ENCODE measurements at regions not wholly inside any gene's neighbourhood (a gene's known extent, or its start where the extent isn't known, plus 50 kb on each side); places are given as distances from the start of the nearest gene placed in this dataset.

- no peak overlapping the region for H2BK15ac ChIP-seq (ENCODE audit: low read length)
- no peaks in the 10 kb centered on the region for H3K27me3 ChIP-seq (replicated peaks in 1 of 4; ENCODE audit: control insufficient read depth in 3 of 4, extremely low read depth in 1 of 4, insufficient read depth in 3 of 4, low read length in 3 of 4)
- no peaks in the 10 kb centered on the region for H4K20me1 ChIP-seq (replicated peaks in 1 of 2; ENCODE audit: control insufficient read depth in 1 of 2, insufficient read depth in 2 of 2, low read length in 2 of 2)
- no peak overlapping the region for H3K27ac ChIP-seq (ENCODE audit: low read depth, low read length)
- H2BK120ac ChIP-seq (replicated peaks; ENCODE audit: low read depth, low read length): no peak overlapping the region
- 60% methylated on average over 3 of the region's 3 CpGs; no CpG with 5 or more reads in 1 of the 2 experiments for WGBS, 2 experiments (ENCODE audit: extremely low coverage in 1 of 2, insufficient coverage in 1 of 2, insufficient read length in 1 of 2, insufficient replicate concordance in 2 of 2, low coverage in 1 of 2, low lambda C conversion rate in 2 of 2, missing lambda C conversion rate in 1 of 2)
- no peaks in the 10 kb centered on the region for H3K36me3 ChIP-seq (ENCODE audit: control insufficient read depth in 2 of 4, insufficient read depth in 4 of 4, low read length in 3 of 4)
- no peaks in the 10 kb centered on the region for H3K79me2 ChIP-seq (ENCODE audit: control insufficient read depth in 1 of 2, insufficient read depth in 2 of 2, low read length in 2 of 2)
- no peak overlapping the region for H3K56ac ChIP-seq (replicated peaks; ENCODE audit: insufficient read length, low read depth, low read length)
- CTCF ChIA-PET (ENCODE audit: partially characterized antibody): no interaction called here
- H3K4ac ChIP-seq (replicated peaks; ENCODE audit: insufficient read length, low read depth, low read length): no peak overlapping the region
- no peak overlapping the region for H2BK5ac ChIP-seq (ENCODE audit: low read depth, low read length)
- no peaks in the 10 kb centered on the region for H3K9me3 ChIP-seq (ENCODE audit: insufficient read depth in 2 of 2, low read depth in 1 of 2, low read length in 1 of 2)
- no peak overlapping the region for H4K91ac ChIP-seq (replicated peaks; ENCODE audit: insufficient read length, low read length)
- no peak for FAIRE-seq
- no peak overlapping the region for H2AK5ac ChIP-seq (ENCODE audit: low read depth, low read length)
- H3K4me2 ChIP-seq (ENCODE audit: insufficient read depth in 1 of 2, low read depth in 2 of 2, low read length in 2 of 2): no peak overlapping the region
- no peak overlapping the region for H3K4me3 ChIP-seq (ENCODE audit: extremely low read depth in 1 of 4, insufficient read depth in 2 of 4, low read depth in 3 of 4, low read length in 4 of 4)
- no peak overlapping the region for H2AFZ ChIP-seq (ENCODE audit: low read length)
- no peaks in the 10 kb centered on the region for H3K23me2 ChIP-seq (ENCODE audit: low read depth, low read length)
- H3K23ac ChIP-seq (ENCODE audit: insufficient read length): no peak overlapping the region
- no peak overlapping the region for H3K18ac ChIP-seq (ENCODE audit: extremely low read depth, low read length)
- no peaks in the 10 kb centered on the region for H3K79me1 ChIP-seq (ENCODE audit: low read depth, low read length)
- H2BK12ac ChIP-seq (ENCODE audit: low read depth, low read length): no peak overlapping the region
- no peak overlapping the region for H2BK20ac ChIP-seq (ENCODE audit: low read length)
- H3K4me1 ChIP-seq (replicated peaks in 1 of 4; ENCODE audit: control insufficient read depth in 3 of 4, insufficient read depth in 4 of 4, low read length in 3 of 4): no peaks in the 10 kb centered on the region
- no peak overlapping the region for H3K14ac ChIP-seq (ENCODE audit: insufficient read length)
- no peak overlapping the region for H4K8ac ChIP-seq (ENCODE audit: extremely low read depth, insufficient read depth, low read length)
- POLR2A ChIA-PET (ENCODE audit: partially characterized antibody): no interaction called here
- no peak overlapping the region for H4K5ac ChIP-seq (ENCODE audit: insufficient read length, low read depth, low read length)
- H3K9ac ChIP-seq (replicated peaks in 1 of 4; ENCODE audit: extremely low read depth in 1 of 4, low read depth in 3 of 4, low read length in 3 of 4): no peak overlapping the region
- no peak for DNase-seq (ENCODE audit: low read depth in 1 of 2, low spot score in 2 of 2)
- TF ChIP-seq EZH2 (IDR thresholded peaks at IDR 0.05; ENCODE audit: low read depth, low read length, severe bottlenecking) (no peak), SUZ12 (IDR thresholded peaks at IDR 0.05; ENCODE audit: low read length) (no peak), SP4 (IDR thresholded peaks at IDR 0.05; ENCODE audit: low read length) (no peak), SRF (IDR thresholded peaks at IDR 0.05; ENCODE audit: low read depth, low read length) (no peak), CREB1 (IDR thresholded peaks at IDR 0.05) (no peak), CHD2 (IDR thresholded peaks at IDR 0.05; ENCODE audit: low read length) (no peak)
These were observed 78.7 kb downstream of the NTMT2 start for GRCh38 chr1:170224469-170224868.

All from H1 (cell line).